NCI-H2107 (cell line): ENCODE measurements at regions not wholly inside any gene's neighbourhood (a gene's known extent, or its start where the extent isn't known, plus 50 kb on each side); places are given as distances from the start of the nearest gene placed in this dataset.

Experiments
- DNase-seq: peaks from one replicate; lab custom pipeline; 2025; lab: John Stamatoyannopoulos, UW

- DNase-seq, result no peak
Observed at GRCh38 chr1:221071777-221072176, 192.5 kb downstream of the HLX start.

DNA sequence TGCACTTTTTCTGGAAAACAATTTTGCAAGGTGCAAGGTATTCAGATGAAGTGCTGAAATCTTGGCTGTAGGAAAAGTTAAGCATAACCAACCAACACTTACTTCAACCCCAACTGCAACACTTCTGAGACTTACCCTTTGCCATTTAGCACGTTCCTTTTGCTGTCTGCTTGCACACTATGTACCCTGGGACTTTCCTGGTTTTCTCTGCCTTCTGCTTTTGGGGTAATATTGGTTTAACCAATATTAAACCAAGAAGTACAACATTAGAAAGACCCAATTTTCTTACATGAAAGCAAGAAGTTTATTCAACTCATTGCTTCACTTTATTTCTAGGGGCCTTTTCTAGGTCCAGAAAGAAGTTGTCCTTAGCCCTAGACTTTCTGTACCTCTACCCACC, 193.0 kb downstream of the HLX start:
- DNase-seq, result no peak

DNA sequence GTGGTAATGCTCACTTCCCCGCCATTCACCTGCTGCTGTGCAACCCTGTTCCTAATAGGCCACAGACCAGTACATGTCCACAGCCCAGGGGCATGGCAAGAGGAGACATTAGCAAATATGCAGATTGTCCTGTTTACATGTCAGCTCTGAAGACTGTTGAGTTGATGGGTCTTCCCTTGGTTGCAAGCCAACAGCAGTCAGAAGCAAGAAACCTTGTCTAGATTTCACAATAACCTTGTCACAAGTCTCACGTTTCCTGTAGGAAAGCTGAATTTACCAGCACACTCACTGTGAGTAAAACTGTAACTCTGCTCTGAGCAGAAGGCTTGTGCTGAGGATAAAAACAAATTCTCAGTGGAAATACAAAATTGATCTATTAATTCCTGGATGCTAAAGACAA, 195.1 kb downstream of the HLX start:
- DNase-seq, result no peak

- DNase-seq, result no peak
Observed at GRCh38 chr1:221075911-221076310, 196.7 kb downstream of the HLX start.

GRCh38 chr1:221076391-221076811, 197.2 kb downstream of the HLX start:
- no peak for DNase-seq

GRCh38 chr1:221078260-221078965, 199.2 kb downstream of the HLX start:
- DNase-seq, result no peak

GRCh38 chr1:221083902-221084301, 204.7 kb downstream of the HLX start:
- no peak for DNase-seq

DNA sequence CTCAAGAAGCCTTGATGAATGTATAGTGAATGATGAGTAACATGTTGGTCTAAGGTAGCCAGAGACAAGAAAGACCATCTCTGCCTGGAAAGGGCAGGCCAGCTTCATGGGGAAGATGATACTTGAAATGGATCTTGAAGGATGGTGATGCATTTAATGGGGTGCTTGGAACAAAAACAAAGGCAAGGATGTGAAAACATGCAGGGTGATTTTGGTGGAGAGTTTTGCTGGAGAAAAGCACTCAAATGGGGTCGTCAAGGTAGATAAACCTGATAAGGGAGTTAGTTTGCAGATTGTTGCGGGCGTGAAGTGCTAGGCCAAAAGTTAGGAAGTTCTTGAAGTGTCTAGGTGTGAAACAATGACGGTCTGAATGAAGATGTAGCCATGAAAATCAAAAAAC, 205.4 kb downstream of the HLX start:
- no peak for DNase-seq

- no peak for DNase-seq
Observed at GRCh38 chr1:221085701-221086375, 206.6 kb downstream of the HLX start.

GRCh38 chr1:221087919-221088318, 208.7 kb downstream of the HLX start:
- no peak for DNase-seq

DNA sequence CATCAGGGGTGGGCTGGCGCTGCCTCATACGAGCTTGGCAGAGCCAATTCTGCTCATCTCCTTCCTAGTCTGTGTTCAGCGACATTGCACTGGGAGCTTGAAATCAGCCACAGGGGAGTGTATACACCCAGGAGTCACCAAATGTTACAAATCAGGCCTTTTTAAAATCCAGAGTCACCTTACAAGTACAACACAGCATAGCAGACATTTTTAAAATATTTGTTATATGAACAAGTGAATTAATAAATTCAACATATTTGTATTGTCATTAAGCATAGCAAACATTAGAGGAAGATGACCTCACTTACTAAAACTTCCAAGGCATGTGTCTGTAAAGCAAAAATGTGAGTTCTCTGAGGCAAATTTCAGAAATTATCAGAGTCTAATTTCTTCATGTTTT, 210.0 kb downstream of the HLX start:
- no peak for DNase-seq

GRCh38 chr1:221089803-221090202, 210.6 kb downstream of the HLX start:
- DNase-seq, result no peak

- no peak for DNase-seq
Observed at GRCh38 chr1:221093903-221094791, 214.9 kb downstream of the HLX start.

DNA sequence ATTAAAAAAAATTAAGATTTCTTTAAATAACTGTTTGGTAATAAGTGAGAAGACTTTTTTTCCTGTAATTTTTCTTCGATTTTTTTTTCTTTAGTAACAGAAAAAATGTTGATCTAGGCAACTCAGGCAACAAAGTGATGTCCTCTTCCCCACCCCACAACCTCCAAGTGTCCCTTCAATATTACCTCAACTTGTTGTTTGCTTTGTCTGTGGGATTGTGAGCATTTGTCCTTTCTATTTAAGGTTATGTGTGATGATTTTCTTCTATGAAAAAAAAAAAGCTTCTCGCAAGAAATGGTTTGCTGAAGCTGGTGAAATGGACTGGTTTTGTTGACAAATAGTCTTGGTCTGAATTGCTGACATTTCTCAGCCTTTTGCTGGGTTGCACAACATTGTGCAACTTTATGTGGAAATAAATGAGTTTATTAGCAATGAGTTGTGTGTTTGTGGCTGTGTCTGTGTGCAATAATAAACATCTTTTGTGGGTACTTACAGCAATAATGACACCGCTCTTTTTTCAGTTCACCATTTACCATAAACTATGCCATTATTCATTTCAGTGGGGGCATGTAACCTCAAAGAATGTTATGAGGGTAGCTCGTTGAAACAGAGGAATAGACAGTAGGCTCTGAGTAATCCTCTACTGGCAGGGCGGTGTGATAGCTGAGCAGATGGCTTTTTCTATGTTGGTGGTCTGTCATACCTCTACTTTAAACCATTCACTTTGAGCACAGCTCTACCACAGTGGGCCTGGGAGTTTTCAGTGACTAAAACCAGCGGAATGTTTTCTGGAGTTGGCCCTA, 218.4 kb downstream of the HLX start:
- DNase-seq, result no peak

- DNase-seq, result no peak
Observed at GRCh38 chr1:221098471-221099405, 219.5 kb downstream of the HLX start.

DNA sequence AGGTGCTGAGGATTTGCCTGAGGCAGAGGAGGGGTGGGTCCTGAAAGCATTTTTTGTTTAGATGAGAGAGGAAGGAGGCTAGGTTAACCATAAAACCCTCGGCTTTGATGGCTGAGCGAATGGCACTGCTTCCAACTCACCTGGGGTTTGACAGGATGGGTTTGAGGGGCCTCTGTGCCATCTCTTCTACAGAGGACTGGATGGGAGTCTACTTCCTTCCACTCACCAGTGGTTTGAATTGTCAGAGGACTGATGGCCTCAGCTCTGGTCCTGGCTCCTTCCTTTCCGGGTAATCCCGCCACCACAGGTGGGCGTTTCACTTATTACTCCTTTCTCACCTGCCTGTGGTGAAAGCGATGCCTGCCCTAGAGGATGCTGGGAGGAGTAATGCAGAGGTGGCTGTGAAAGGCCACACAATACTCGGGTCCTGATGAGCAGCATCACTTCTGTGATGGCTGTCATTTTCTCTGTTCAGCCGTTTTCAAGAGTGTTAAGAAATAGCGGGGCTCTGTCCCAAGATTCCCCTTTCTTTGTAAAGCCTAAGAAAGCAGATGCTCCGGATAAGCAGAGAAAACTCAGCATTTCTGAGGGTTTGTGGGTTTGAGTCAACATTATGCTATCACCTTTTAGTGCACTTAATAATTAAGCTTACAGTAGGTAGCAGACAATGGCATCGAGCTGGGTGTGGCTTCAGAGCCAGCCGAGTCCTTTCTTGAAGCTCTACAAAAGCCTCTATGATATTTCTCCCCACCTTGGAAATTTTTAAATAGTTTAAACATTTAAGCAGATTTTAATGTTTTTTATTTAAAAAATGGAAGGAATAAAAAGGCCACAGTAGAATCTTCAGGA, 220.7 kb downstream of the HLX start:
- DNase-seq, result no peak

- no peak for DNase-seq
Observed at GRCh38 chr1:221100611-221101010, 221.4 kb downstream of the HLX start.

GRCh38 chr1:221101807-221102605, 222.8 kb downstream of the HLX start:
- no peak for DNase-seq

- no peak for DNase-seq
Observed at GRCh38 chr1:221104596-221104995, 225.4 kb downstream of the HLX start.
